NCI-H1694 treated with DMSO at 0.1 percent for 48 hours (cell line): ENCODE measurements at regions not wholly inside any gene's neighbourhood (a gene's known extent, or its start where the extent isn't known, plus 50 kb on each side); places are given as distances from the start of the nearest gene placed in this dataset.

Experiments used
- DNase-seq: peaks from one replicate; lab custom pipeline; 2025; lab: John Stamatoyannopoulos, UW

- DNase-seq: no peak
These were observed 57.0 kb upstream of the DIO3 start for GRCh38 chr14:101504096-101504948.

GRCh38 chr14:101505236-101505970, 55.9 kb upstream of the DIO3 start:
- no peak for DNase-seq

GRCh38 chr14:101506211-101506925, 54.9 kb upstream of the DIO3 start:
- no peak for DNase-seq

GRCh38 chr14:101506926-101507835, 54.1 kb upstream of the DIO3 start:
- DNase-seq: no peak

- no peak for DNase-seq
These were observed 53.5 kb upstream of the DIO3 start for GRCh38 chr14:101507836-101508150.

- no peak for DNase-seq
These were observed 52.9 kb upstream of the DIO3 start for GRCh38 chr14:101508196-101508947.

- DNase-seq: no peak
These were observed 52.2 kb upstream of the DIO3 start for GRCh38 chr14:101508948-101509729.

GRCh38 chr14:101509730-101510371, 51.4 kb upstream of the DIO3 start:
- no peak for DNase-seq

- DNase-seq: no peak
These were observed 50.1 kb upstream of the DIO3 start for GRCh38 chr14:101511199-101511598.
